SK-N-MC (cell line): ENCODE measurements at regions not wholly inside any gene's neighbourhood (a gene's known extent, or its start where the extent isn't known, plus 50 kb on each side); places are given as distances from the start of the nearest gene placed in this dataset.

ENCODE experiments used
- EZH2 ChIP-seq: fragments of 200-600 bp; sonication (generic); IDR thresholded peaks from one replicate; pipeline ENCODE4 v1.6.1; 2017; ENCODE audit warnings: antibody characterized with exemption
- FOXP2 ChIP-seq: optimal IDR thresholded peaks from 2 replicates; pipeline ENCODE3; 2011; ENCODE audit warnings: mild to moderate bottlenecking, moderate library complexity; ENCODE audit not compliant: insufficient read depth; ENCODE audit errors: extremely low read length, control extremely low read depth
- POLR2AphosphoS5 ChIP-seq: IDR thresholded peaks from 2 replicates; pipeline ENCODE4 v1.6.1; 2012; ENCODE audit warnings: mild to moderate bottlenecking, low read depth, low read length, borderline replicate concordance

DNA sequence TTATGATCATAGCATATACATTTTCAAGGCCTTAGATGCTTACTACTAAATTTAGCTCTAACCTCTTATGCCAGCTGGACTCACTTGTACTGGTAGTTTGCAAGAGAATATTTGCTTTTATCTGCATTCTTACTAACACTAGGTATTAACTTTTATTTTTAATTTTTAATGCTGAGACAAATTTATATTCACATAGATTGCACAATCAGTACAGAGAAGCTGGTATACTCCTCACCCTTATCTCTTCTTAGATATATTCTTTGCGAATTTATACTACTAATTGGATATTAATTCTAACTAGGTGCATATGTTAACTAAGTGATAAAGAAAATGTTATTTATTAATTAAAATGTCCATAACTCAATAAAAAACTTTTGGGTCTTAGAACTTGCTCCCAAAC is 561.8 kb upstream of the PRMT6 start:
- TF ChIP-seq EZH2: no peak
- TF ChIP-seq POLR2AphosphoS5: no peak
- TF ChIP-seq FOXP2: no peak
